ENCODE measurements at regions not wholly inside any gene's neighbourhood (a gene's known extent, or its start where the extent isn't known, plus 50 kb on each side); places are given as distances from the start of the nearest gene placed in this dataset.

DNA sequence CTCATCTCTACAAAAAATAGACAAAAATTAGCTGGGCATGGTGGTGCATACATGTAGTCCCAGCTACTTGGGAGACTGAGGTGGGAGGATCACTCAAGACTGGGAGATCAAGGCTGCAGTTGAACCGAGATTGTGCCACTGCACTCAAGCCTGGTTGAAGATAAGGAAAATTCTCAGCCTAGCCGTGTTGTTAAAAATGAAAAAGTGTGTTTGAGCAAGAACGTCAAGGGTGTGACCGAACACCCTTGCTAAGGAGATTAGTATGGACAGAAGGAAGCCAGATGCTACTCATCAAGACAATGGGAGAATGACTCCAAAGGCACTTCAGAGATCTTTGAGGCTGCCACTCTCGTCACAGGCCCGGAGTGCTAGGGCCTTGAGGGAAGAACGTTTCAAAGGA lies 70.0 kb upstream of the NDUFV2 start:
- ATAC-seq, result no peak
- TF ChIP-seq, protein P1, sequence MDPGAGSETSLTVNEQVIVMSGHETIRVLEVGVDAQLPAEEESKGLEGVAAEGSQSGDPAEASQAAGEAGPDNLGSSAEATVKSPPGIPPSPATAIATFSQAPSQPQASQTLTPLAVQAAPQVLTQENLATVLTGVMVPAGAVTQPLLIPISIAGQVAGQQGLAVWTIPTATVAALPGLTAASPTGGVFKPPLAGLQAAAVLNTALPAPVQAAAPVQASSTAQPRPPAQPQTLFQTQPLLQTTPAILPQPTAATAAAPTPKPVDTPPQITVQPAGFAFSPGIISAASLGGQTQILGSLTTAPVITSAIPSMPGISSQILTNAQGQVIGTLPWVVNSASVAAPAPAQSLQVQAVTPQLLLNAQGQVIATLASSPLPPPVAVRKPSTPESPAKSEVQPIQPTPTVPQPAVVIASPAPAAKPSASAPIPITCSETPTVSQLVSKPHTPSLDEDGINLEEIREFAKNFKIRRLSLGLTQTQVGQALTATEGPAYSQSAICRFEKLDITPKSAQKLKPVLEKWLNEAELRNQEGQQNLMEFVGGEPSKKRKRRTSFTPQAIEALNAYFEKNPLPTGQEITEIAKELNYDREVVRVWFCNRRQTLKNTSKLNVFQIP (CRISPR knock-in tag; IDR thresholded peaks at IDR 0.05; ENCODE audit: borderline replicate concordance, low read depth), result no peak
- TF ChIP-seq, protein P2, sequence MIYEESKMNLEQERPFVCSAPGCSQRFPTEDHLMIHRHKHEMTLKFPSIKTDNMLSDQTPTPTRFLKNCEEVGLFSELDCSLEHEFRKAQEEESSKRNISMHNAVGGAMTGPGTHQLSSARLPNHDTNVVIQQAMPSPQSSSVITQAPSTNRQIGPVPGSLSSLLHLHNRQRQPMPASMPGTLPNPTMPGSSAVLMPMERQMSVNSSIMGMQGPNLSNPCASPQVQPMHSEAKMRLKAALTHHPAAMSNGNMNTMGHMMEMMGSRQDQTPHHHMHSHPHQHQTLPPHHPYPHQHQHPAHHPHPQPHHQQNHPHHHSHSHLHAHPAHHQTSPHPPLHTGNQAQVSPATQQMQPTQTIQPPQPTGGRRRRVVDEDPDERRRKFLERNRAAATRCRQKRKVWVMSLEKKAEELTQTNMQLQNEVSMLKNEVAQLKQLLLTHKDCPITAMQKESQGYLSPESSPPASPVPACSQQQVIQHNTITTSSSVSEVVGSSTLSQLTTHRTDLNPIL (CRISPR knock-in tag; IDR thresholded peaks at IDR 0.05; ENCODE audit: low read depth), result no peak
- no peak for TF ChIP-seq GLIS3 (CRISPR knock-in tag; IDR thresholded peaks at IDR 0.05)
- TF ChIP-seq SNAI2 (CRISPR knock-in tag; IDR thresholded peaks at IDR 0.05), result no peak
- no peak for TF ChIP-seq ZNF8 (CRISPR knock-in tag; IDR thresholded peaks at IDR 0.05)
- no peak for TF ChIP-seq BACH2 (CRISPR knock-in tag; IDR thresholded peaks at IDR 0.05; ENCODE audit: borderline replicate concordance)
- no peak for TF ChIP-seq ZFP30 (CRISPR knock-in tag; IDR thresholded peaks at IDR 0.05)
- TF ChIP-seq RARB (CRISPR knock-in tag; IDR thresholded peaks at IDR 0.05), result no peak
- no peak for TF ChIP-seq CSDC2 (CRISPR knock-in tag; IDR thresholded peaks at IDR 0.05)
- no peak for TF ChIP-seq TCF4 (CRISPR knock-in tag; IDR thresholded peaks at IDR 0.05; ENCODE audit: borderline replicate concordance)
- TF ChIP-seq OSR1 (CRISPR knock-in tag; IDR thresholded peaks at IDR 0.05), result no peak
- no peak for TF ChIP-seq ZNF70 (CRISPR knock-in tag; IDR thresholded peaks at IDR 0.05)

DNA sequence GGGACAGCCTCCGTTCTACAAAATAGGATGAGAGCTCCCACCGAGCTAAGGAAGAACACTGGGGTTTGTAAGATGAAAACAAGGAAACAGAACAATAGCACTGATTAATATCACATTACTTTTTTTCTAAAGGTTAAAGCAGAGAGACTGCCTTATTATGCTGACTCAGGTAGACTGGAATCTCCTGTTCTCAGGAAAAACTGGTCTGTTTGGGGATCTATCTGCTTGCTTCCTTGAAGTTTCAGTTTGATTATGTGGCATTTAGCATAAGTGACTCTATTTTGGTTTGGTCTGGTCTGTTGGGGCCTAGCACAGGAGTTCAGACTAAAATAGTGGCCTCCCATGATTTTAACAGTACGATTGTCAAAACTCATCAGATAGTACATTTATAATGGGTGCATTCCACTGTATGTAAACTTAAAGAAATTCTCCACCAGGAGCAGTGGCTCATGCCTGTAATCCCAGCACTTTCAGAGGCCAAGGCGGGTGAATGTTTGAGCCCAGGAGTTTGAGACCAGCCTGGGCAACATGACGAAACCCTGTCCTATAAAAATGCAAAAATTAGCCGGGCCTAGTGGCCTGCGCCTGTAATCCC lies 64.1 kb upstream of the NDUFV2 start:
- TF ChIP-seq ZFP30 (CRISPR knock-in tag; IDR thresholded peaks at IDR 0.05) (no peak), ZFP3 (CRISPR knock-in tag; IDR thresholded peaks at IDR 0.05) (no peak), TOX (CRISPR knock-in tag; IDR thresholded peaks at IDR 0.05; ENCODE audit: borderline replicate concordance) (no peak), ESRRG (CRISPR knock-in tag; IDR thresholded peaks at IDR 0.05) (no peak), RARB (CRISPR knock-in tag; IDR thresholded peaks at IDR 0.05) (no peak)
- peak; percentile 90 for ATAC-seq

- no peak for ATAC-seq
- TF ChIP-seq CSDC2 (CRISPR knock-in tag; IDR thresholded peaks at IDR 0.05) (no peak), ARNTL (CRISPR knock-in tag; IDR thresholded peaks at IDR 0.05; ENCODE audit: borderline replicate concordance, low read depth) (no peak), TCF4 (CRISPR knock-in tag; IDR thresholded peaks at IDR 0.05; ENCODE audit: borderline replicate concordance) (no peak), ZFP30 (CRISPR knock-in tag; IDR thresholded peaks at IDR 0.05) (no peak), RARB (CRISPR knock-in tag; IDR thresholded peaks at IDR 0.05) (no peak), BACH2 (CRISPR knock-in tag; IDR thresholded peaks at IDR 0.05; ENCODE audit: borderline replicate concordance) (no peak), TSHZ2 (CRISPR knock-in tag; IDR thresholded peaks at IDR 0.05) (no peak), PPARA (CRISPR knock-in tag; IDR thresholded peaks at IDR 0.05; ENCODE audit: borderline replicate concordance) (no peak), SNAI2 (CRISPR knock-in tag; IDR thresholded peaks at IDR 0.05) (no peak), ZC3H10 (CRISPR knock-in tag; IDR thresholded peaks at IDR 0.05) (no peak), ZNF565 (CRISPR knock-in tag; conservative IDR thresholded peaks at IDR 0.05; ENCODE audit: low read depth) (no peak), ZNF8 (CRISPR knock-in tag; IDR thresholded peaks at IDR 0.05) (no peak), OSR1 (CRISPR knock-in tag; IDR thresholded peaks at IDR 0.05) (no peak)
- TF ChIP-seq, protein P3, sequence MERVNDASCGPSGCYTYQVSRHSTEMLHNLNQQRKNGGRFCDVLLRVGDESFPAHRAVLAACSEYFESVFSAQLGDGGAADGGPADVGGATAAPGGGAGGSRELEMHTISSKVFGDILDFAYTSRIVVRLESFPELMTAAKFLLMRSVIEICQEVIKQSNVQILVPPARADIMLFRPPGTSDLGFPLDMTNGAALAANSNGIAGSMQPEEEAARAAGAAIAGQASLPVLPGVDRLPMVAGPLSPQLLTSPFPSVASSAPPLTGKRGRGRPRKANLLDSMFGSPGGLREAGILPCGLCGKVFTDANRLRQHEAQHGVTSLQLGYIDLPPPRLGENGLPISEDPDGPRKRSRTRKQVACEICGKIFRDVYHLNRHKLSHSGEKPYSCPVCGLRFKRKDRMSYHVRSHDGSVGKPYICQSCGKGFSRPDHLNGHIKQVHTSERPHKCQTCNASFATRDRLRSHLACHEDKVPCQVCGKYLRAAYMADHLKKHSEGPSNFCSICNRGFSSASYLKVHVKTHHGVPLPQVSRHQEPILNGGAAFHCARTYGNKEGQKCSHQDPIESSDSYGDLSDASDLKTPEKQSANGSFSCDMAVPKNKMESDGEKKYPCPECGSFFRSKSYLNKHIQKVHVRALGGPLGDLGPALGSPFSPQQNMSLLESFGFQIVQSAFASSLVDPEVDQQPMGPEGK (CRISPR knock-in tag; IDR thresholded peaks at IDR 0.05; ENCODE audit: borderline replicate concordance), result no peak
- TF ChIP-seq, protein P4, sequence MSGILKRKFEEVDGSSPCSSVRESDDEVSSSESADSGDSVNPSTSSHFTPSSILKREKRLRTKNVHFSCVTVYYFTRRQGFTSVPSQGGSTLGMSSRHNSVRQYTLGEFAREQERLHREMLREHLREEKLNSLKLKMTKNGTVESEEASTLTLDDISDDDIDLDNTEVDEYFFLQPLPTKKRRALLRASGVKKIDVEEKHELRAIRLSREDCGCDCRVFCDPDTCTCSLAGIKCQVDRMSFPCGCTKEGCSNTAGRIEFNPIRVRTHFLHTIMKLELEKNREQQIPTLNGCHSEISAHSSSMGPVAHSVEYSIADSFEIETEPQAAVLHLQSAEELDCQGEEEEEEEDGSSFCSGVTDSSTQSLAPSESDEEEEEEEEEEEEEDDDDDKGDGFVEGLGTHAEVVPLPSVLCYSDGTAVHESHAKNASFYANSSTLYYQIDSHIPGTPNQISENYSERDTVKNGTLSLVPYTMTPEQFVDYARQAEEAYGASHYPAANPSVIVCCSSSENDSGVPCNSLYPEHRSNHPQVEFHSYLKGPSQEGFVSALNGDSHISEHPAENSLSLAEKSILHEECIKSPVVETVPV (CRISPR knock-in tag; IDR thresholded peaks at IDR 0.05), result no peak
Measured at GRCh38 chr18:9039441-9040071, 62.9 kb upstream of the NDUFV2 start.

Measured in SK-N-SH treated with all-trans-retinoic acid at 6 μM for 48 hours (cell line).